HFFc6 (cell line): ENCODE measurements at regions not wholly inside any gene's neighbourhood (a gene's known extent, or its start where the extent isn't known, plus 50 kb on each side); places are given as distances from the start of the nearest gene placed in this dataset.

Experiments
- DNase-seq: peaks from one replicate; pipeline ENCODE4 v3.0.0-alpha.2; 2018
- H3K27ac Mint-ChIP-seq: 2 replicates; pipeline ENCODE4 v1.8.0; 2020; ENCODE audit warnings: mild to moderate bottlenecking, mixed read lengths
- H3K27me3 Mint-ChIP-seq: 2 replicates; pipeline ENCODE4 v1.8.0; 2021; ENCODE audit warnings: mild to moderate bottlenecking, moderate library complexity, mixed read lengths; ENCODE audit not compliant: insufficient read depth
- H3K36me3 Mint-ChIP-seq: 2 replicates; pipeline ENCODE4 v1.8.0; 2021; ENCODE audit warnings: low read depth, mixed read lengths
- H3K4me1 Mint-ChIP-seq: 2 replicates; pipeline ENCODE4 v1.8.0; 2020; ENCODE audit warnings: low read depth, mixed read lengths
- H3K4me3 Mint-ChIP-seq: 2 replicates; pipeline ENCODE4 v1.8.0; 2020; ENCODE audit warnings: mild to moderate bottlenecking, moderate library complexity, mixed read lengths
- H3K9me3 Mint-ChIP-seq: 2 replicates; pipeline ENCODE4 v1.8.0; 2020; ENCODE audit warnings: mild to moderate bottlenecking, mixed read lengths
- CTCF ChIP-seq: fragments of 200-600 bp; sonication (generic); IDR thresholded peaks from 2 replicates; pipeline ENCODE4 v1.5.0; 2021; ENCODE audit warnings: antibody characterized with exemption, mild to moderate bottlenecking

- DNase-seq = no peak
- peak overlapping the region; percentile 98 for H3K27ac Mint-ChIP-seq
- peaks cover 21% of the 10 kb centered on the region for H3K36me3 Mint-ChIP-seq
- H3K4me1 Mint-ChIP-seq = peaks cover 41% of the 10 kb centered on the region
- no peaks in the 10 kb centered on the region for H3K27me3 Mint-ChIP-seq
- peaks cover 18% of the 10 kb centered on the region for H3K9me3 Mint-ChIP-seq
- no peak overlapping the region; the same call in 1 of the 2 replicates for H3K4me3 Mint-ChIP-seq
- TF ChIP-seq CTCF = no peak
Observed at GRCh38 chr5:82404382-82404945, 126.3 kb upstream of the RPS23 start.

GRCh38 chr5:82403724-82404123 is 125.6 kb upstream of the RPS23 start:
- TF ChIP-seq CTCF = no peak
- DNase-seq = no peak
- Mint-ChIP-seq H3K4me3 (no peak overlapping the region), H3K9me3 (peaks cover 18% of the 10 kb centered on the region), H3K36me3 (peaks cover 21% of the 10 kb centered on the region), H3K27me3 (no peaks in the 10 kb centered on the region), H3K27ac (no peak overlapping the region), H3K4me1 (peaks cover 41% of the 10 kb centered on the region)

- peaks cover 21% of the 10 kb centered on the region for H3K36me3 Mint-ChIP-seq
- H3K27ac Mint-ChIP-seq = peak overlapping the region; percentile 69
- peaks cover 18% of the 10 kb centered on the region for H3K9me3 Mint-ChIP-seq
- no peaks in the 10 kb centered on the region for H3K27me3 Mint-ChIP-seq
- no peak for TF ChIP-seq CTCF
- no peak for DNase-seq
- H3K4me1 Mint-ChIP-seq = peaks cover 46% of the 10 kb centered on the region
- no peak overlapping the region for H3K4me3 Mint-ChIP-seq
Observed at GRCh38 chr5:82403026-82403425, 124.9 kb upstream of the RPS23 start.

GRCh38 chr5:82399111-82399510 is 121.0 kb upstream of the RPS23 start:
- H3K27me3 Mint-ChIP-seq = no peaks in the 10 kb centered on the region
- no peak overlapping the region for H3K4me3 Mint-ChIP-seq
- no peak overlapping the region for H3K27ac Mint-ChIP-seq
- no peak for DNase-seq
- peaks cover 41% of the 10 kb centered on the region for H3K4me1 Mint-ChIP-seq
- no peak for TF ChIP-seq CTCF
- H3K36me3 Mint-ChIP-seq = peaks cover 14% of the 10 kb centered on the region
- H3K9me3 Mint-ChIP-seq = peaks cover 11% of the 10 kb centered on the region

GRCh38 chr5:82397741-82398320 is 119.7 kb upstream of the RPS23 start:
- Mint-ChIP-seq H3K9me3 (peaks cover 6% of the 10 kb centered on the region; the same call in 1 of the 2 replicates), H3K36me3 (peaks cover 8% of the 10 kb centered on the region), H3K4me1 (peaks cover 34% of the 10 kb centered on the region), H3K27me3 (no peaks in the 10 kb centered on the region), H3K27ac (no peak overlapping the region), H3K4me3 (no peak overlapping the region)
- TF ChIP-seq CTCF = no peak
- no peak for DNase-seq
